MM.1S (cell line): ENCODE measurements at regions not wholly inside any gene's neighbourhood (a gene's known extent, or its start where the extent isn't known, plus 50 kb on each side); places are given as distances from the start of the nearest gene placed in this dataset.

Experiments
- EZH2 ChIP-seq: fragments of 300-600 bp; sonication (generic); optimal IDR thresholded peaks from 2 replicates; pipeline ENCODE3; 2017; ENCODE audit warnings: low read depth, mild to moderate bottlenecking, antibody characterized with exemption, low read length, mixed read lengths
- EZH2phosphoT487 ChIP-seq: fragments of 300-600 bp; sonication (generic); IDR thresholded peaks from 2 replicates; pipeline ENCODE4 v1.6.1; 2018; ENCODE audit warnings: antibody characterized with exemption, low read length
- TF ChIP-seq, protein P1 (sequence below): fragments of 300-600 bp; sonication (generic); IDR thresholded peaks from 2 replicates; pipeline ENCODE4 v1.5.1; 2016; ENCODE audit warnings: antibody characterized with exemption, low read length, mixed read lengths

DNA sequence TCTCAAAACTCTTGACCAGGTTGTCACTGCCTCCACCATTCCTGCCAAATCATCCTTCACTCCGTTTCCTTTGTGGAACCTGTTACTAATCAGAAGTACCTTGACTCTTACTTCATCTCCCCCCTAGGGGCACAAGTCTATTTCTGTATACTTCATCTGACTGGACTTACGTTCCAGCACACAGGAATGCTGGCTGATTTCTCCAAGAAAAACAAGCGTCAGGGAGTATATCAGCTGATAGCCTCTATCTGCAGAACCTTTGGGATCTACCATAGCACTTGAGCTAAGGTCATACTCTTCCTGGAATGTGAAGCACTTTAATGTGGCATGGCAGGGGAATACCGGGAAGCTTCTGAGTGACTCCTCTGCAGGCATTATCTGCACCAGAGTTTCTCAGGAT, 178.1 kb upstream of the MOCS1 start:
- TF ChIP-seq, protein P1, sequence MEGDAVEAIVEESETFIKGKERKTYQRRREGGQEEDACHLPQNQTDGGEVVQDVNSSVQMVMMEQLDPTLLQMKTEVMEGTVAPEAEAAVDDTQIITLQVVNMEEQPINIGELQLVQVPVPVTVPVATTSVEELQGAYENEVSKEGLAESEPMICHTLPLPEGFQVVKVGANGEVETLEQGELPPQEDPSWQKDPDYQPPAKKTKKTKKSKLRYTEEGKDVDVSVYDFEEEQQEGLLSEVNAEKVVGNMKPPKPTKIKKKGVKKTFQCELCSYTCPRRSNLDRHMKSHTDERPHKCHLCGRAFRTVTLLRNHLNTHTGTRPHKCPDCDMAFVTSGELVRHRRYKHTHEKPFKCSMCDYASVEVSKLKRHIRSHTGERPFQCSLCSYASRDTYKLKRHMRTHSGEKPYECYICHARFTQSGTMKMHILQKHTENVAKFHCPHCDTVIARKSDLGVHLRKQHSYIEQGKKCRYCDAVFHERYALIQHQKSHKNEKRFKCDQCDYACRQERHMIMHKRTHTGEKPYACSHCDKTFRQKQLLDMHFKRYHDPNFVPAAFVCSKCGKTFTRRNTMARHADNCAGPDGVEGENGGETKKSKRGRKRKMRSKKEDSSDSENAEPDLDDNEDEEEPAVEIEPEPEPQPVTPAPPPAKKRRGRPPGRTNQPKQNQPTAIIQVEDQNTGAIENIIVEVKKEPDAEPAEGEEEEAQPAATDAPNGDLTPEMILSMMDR = no peak
- no peak for TF ChIP-seq EZH2
- no peak for TF ChIP-seq EZH2phosphoT487
